Stimulated activated CD4-positive, alpha-beta T cell treated with anti-CD3 and anti-CD28 coated beads, TNF-alpha, amount 100 ng/mL, for 1 hour (primary cell): ENCODE measurements at regions not wholly inside any gene's neighbourhood (a gene's known extent, or its start where the extent isn't known, plus 50 kb on each side); places are given as distances from the start of the nearest gene placed in this dataset.

Experiments used
- DNase-seq, 3 donors: peaks; one replicate each; pipeline ENCODE4 v3.0.0-alpha.2; 2020; ENCODE audit warnings: low read depth in 3 of 3, low spot score in 1 of 3

GRCh38 chr11:81899156-81899555 lies 834.5 kb downstream of the FAM181B start:
- DNase-seq, result no peak

GRCh38 chr11:81897639-81898038 lies 836.0 kb downstream of the FAM181B start:
- no peak for DNase-seq

- DNase-seq, result no peak
These were observed 838.4 kb downstream of the FAM181B start for GRCh38 chr11:81895258-81895657.

GRCh38 chr11:81892770-81893635 lies 840.7 kb downstream of the FAM181B start:
- DNase-seq, result no peak

- DNase-seq, result no peak
These were observed 845.3 kb downstream of the FAM181B start for GRCh38 chr11:81888391-81888790.

- DNase-seq, result no peak
These were observed 846.0 kb downstream of the FAM181B start for GRCh38 chr11:81887671-81888070.

GRCh38 chr11:81886406-81887075 lies 847.1 kb downstream of the FAM181B start:
- DNase-seq, result no peak

GRCh38 chr11:81874635-81875034 lies 859.0 kb downstream of the FAM181B start:
- DNase-seq, result no peak

GRCh38 chr11:81870815-81871214 lies 862.8 kb downstream of the FAM181B start:
- no peak for DNase-seq

GRCh38 chr11:81870066-81870412 lies 863.6 kb downstream of the FAM181B start:
- DNase-seq, result no peak

- DNase-seq, result peak; percentile 25 to 48 (median 42)
These were observed 864.2 kb downstream of the FAM181B start for GRCh38 chr11:81869351-81870065.

GRCh38 chr11:81866896-81867295 lies 866.8 kb downstream of the FAM181B start:
- DNase-seq, result no peak

- no peak for DNase-seq
These were observed 876.3 kb downstream of the FAM181B start for GRCh38 chr11:81857386-81857785.

- DNase-seq, result no peak
These were observed 879.9 kb downstream of the FAM181B start for GRCh38 chr11:81853791-81854190.

- DNase-seq, result no peak
These were observed 880.8 kb downstream of the FAM181B start for GRCh38 chr11:81852896-81853295.

- no peak for DNase-seq
These were observed 893.3 kb downstream of the FAM181B start for GRCh38 chr11:81840380-81840779.

GRCh38 chr11:81839976-81840375 lies 893.7 kb downstream of the FAM181B start:
- DNase-seq, result no peak

GRCh38 chr11:81839016-81839415 lies 894.6 kb downstream of the FAM181B start:
- DNase-seq, result no peak

GRCh38 chr11:81829976-81830375 lies 903.7 kb downstream of the FAM181B start:
- no peak for DNase-seq

- no peak for DNase-seq
These were observed 908.3 kb downstream of the FAM181B start for GRCh38 chr11:81825346-81825745.

- no peak for DNase-seq
These were observed 914.2 kb downstream of the FAM181B start for GRCh38 chr11:81819462-81819861.

- no peak for DNase-seq
These were observed 928.8 kb downstream of the FAM181B start for GRCh38 chr11:81804858-81805257.
